ENCODE measurements at regions not wholly inside any gene's neighbourhood (a gene's known extent, or its start where the extent isn't known, plus 50 kb on each side); places are given as distances from the start of the nearest gene placed in this dataset.

GRCh38 chr4:129167640-129168260 lies 71.8 kb downstream of the C4orf33 start:
- no peak overlapping the region for H3K4me3 Mint-ChIP-seq
- no peak for TF ChIP-seq CTCF (IDR thresholded peaks at IDR 0.05)
- TF ChIP-seq EZH2 (IDR thresholded peaks at IDR 0.05; ENCODE audit: borderline replicate concordance, insufficient read depth, low read depth, low read length, poor library complexity, severe bottlenecking), result no peak
- Histone ChIP-seq H3K27ac (ENCODE audit: low read length in 2 of 2) (no peak overlapping the region), H4K20me1 (ENCODE audit: control insufficient read depth, insufficient read depth, low read length, poor library complexity, severe bottlenecking) (no peaks in the 10 kb centered on the region), H3K36me3 (replicated peaks in 1 of 2; ENCODE audit: control extremely low read depth in 1 of 2, control insufficient read depth in 1 of 2, extremely low read depth in 1 of 2, insufficient read depth in 2 of 2, low read length in 1 of 2) (no peaks in the 10 kb centered on the region), H3K4me3 (ENCODE audit: control extremely low read depth in 1 of 5, extremely low read depth in 1 of 5, insufficient read depth in 1 of 5, low read depth in 2 of 5, low read length in 4 of 5) (no peak overlapping the region), H3K4me2 (replicated peaks; ENCODE audit: low read depth, low read length, poor library complexity, severe bottlenecking) (no peak overlapping the region), H2AFZ (ENCODE audit: insufficient read depth, low read depth, low read length, poor library complexity, severe bottlenecking) (no peak overlapping the region), H3K79me2 (ENCODE audit: control insufficient read depth, insufficient read depth, low read length) (no peaks in the 10 kb centered on the region), H3K27me3 (replicated peaks in 1 of 4; ENCODE audit: control extremely low read depth in 1 of 4, control insufficient read depth in 3 of 4, insufficient read depth in 4 of 4, low read length in 3 of 4) (peaks cover 0 to 3% (median 1%) of the 10 kb centered on the region in 4 experiments), H3K9ac (ENCODE audit: low read length) (no peak overlapping the region), H3K4me1 (ENCODE audit: control insufficient read depth in 2 of 2, insufficient read depth in 2 of 2, low read length in 2 of 2) (no peaks in the 10 kb centered on the region), H3K9me3 (ENCODE audit: control extremely low read depth in 1 of 3, control insufficient read depth in 2 of 3, insufficient read depth in 1 of 3, low read length in 2 of 3) (no peaks in the 10 kb centered on the region)
- no peaks in the 10 kb centered on the region for H3K4me1 Mint-ChIP-seq
- POLR2A ChIA-PET, result no interaction called here
- DNase-seq (no peak), ATAC-seq (ENCODE audit: low read depth) (no peak)
- CTCF ChIA-PET, result no interaction called here
- intact Hi-C loops (cut with micrococcal nuclease), result no loop called here
- peaks cover 14% of the 10 kb centered on the region for H3K27me3 Mint-ChIP-seq
- H3K9me3 Mint-ChIP-seq (ENCODE audit: insufficient read depth), result no peaks in the 10 kb centered on the region
- WGBS (ENCODE audit: insufficient coverage), result 36% methylated on average over 9 of the region's 13 CpGs
- no peak overlapping the region for H3K27ac Mint-ChIP-seq

GRCh38 chr4:129172181-129172580 lies 76.2 kb downstream of the C4orf33 start:
- H3K79me2 ChIP-seq (ENCODE audit: control insufficient read depth, insufficient read depth, low read length), result no peaks in the 10 kb centered on the region
- Mint-ChIP-seq H3K27ac (no peak overlapping the region), H3K4me3 (no peak overlapping the region), H3K4me1 (no peaks in the 10 kb centered on the region), H3K9me3 (ENCODE audit: insufficient read depth) (no peaks in the 10 kb centered on the region), H3K27me3 (peaks cover 24% of the 10 kb centered on the region)
- no peaks in the 10 kb centered on the region for H3K36me3 ChIP-seq (replicated peaks in 1 of 2; ENCODE audit: control extremely low read depth in 1 of 2, control insufficient read depth in 1 of 2, extremely low read depth in 1 of 2, insufficient read depth in 2 of 2, low read length in 1 of 2)
- H4K20me1 ChIP-seq (ENCODE audit: control insufficient read depth, insufficient read depth, low read length, poor library complexity, severe bottlenecking), result no peaks in the 10 kb centered on the region
- ATAC-seq (ENCODE audit: low read depth), result no peak
- POLR2A ChIA-PET, result no interaction called here
- H3K4me3 ChIP-seq (ENCODE audit: control extremely low read depth in 1 of 5, extremely low read depth in 1 of 5, insufficient read depth in 1 of 5, low read depth in 2 of 5, low read length in 4 of 5), result no peak overlapping the region
- DNase-seq, result no peak
- TF ChIP-seq CTCF (IDR thresholded peaks at IDR 0.05) (no peak), EZH2 (IDR thresholded peaks at IDR 0.05; ENCODE audit: borderline replicate concordance, insufficient read depth, low read depth, low read length, poor library complexity, severe bottlenecking) (no peak)
- CTCF ChIA-PET, result no interaction called here
- H3K4me2 ChIP-seq (replicated peaks; ENCODE audit: low read depth, low read length, poor library complexity, severe bottlenecking), result no peak overlapping the region
- intact Hi-C loops (cut with micrococcal nuclease), result no loop called here
- no peak overlapping the region for H2AFZ ChIP-seq (ENCODE audit: insufficient read depth, low read depth, low read length, poor library complexity, severe bottlenecking)
- no peak overlapping the region for H3K27ac ChIP-seq (ENCODE audit: low read length in 2 of 2)
- H3K9me3 ChIP-seq (ENCODE audit: control extremely low read depth in 1 of 3, control insufficient read depth in 2 of 3, insufficient read depth in 1 of 3, low read length in 2 of 3), result no peaks in the 10 kb centered on the region
- no peaks in the 10 kb centered on the region for H3K4me1 ChIP-seq (ENCODE audit: control insufficient read depth in 2 of 2, insufficient read depth in 2 of 2, low read length in 2 of 2)
- H3K27me3 ChIP-seq (replicated peaks in 1 of 4; ENCODE audit: control extremely low read depth in 1 of 4, control insufficient read depth in 3 of 4, insufficient read depth in 4 of 4, low read length in 3 of 4), result peaks cover 0 to 3% (median 1%) of the 10 kb centered on the region in 4 experiments
- H3K9ac ChIP-seq (ENCODE audit: low read length), result no peak overlapping the region

All from B cell (primary cell).